RWPE2 (cell line): ENCODE measurements at regions not wholly inside any gene's neighbourhood (a gene's known extent, or its start where the extent isn't known, plus 50 kb on each side); places are given as distances from the start of the nearest gene placed in this dataset.
A peak's percentile ranks its signal among the peaks of the same experiment; 100 is the strongest.

Source experiments
- ATAC-seq: fragments of 200-7000 bp; cut with Tn5 transposase; 3 replicates; pipeline ENCODE4 v1.9.1; 2021; ENCODE audit warnings: low read depth
- DNase-seq: peaks from one replicate; pipeline ENCODE4 v3.0.0-alpha.2; 2020; ENCODE audit warnings: low spot score
- H3K27ac ChIP-seq: fragments of 450-650 bp; 2 replicates; pipeline ENCODE4 v1.5.1; 2017; ENCODE audit warnings: mild to moderate bottlenecking; ENCODE audit not compliant: poor library complexity, severe bottlenecking
- H3K27me3 ChIP-seq: fragments of 250-450 bp; sonication (Bioruptor Pico); 2 replicates; pipeline ENCODE4 v1.5.1; 2021; ENCODE audit warnings: mild to moderate bottlenecking, moderate library complexity; ENCODE audit not compliant: insufficient read depth, poor library complexity, severe bottlenecking
- H3K36me3 ChIP-seq: fragments of 250-450 bp; sonication (Bioruptor Pico); 2 replicates; pipeline ENCODE4 v1.5.1; 2020; ENCODE audit warnings: low read depth, mild to moderate bottlenecking, moderate library complexity
- H3K4me1 ChIP-seq: fragments of 250-450 bp; sonication (Bioruptor Pico); 2 replicates; pipeline ENCODE4 v1.5.1; 2021; ENCODE audit warnings: mild to moderate bottlenecking, moderate library complexity; ENCODE audit not compliant: insufficient read depth, poor library complexity, severe bottlenecking
- H3K4me3 ChIP-seq: fragments of 250-450 bp; sonication (Bioruptor Pico); 2 replicates; pipeline ENCODE4 v1.5.1; 2021; ENCODE audit warnings: mild to moderate bottlenecking, moderate library complexity; ENCODE audit not compliant: severe bottlenecking
- H3K9me3 ChIP-seq: fragments of 250-450 bp; sonication (Bioruptor Pico); 2 replicates; pipeline ENCODE4 v1.5.1; 2021; ENCODE audit warnings: mild to moderate bottlenecking, moderate library complexity; ENCODE audit not compliant: severe bottlenecking
- TF ChIP-seq, protein P1 (sequence below): fragments of 450-650 bp; IDR thresholded peaks from one replicate; pipeline ENCODE4 v1.5.1; 2017; ENCODE audit warnings: mild to moderate bottlenecking, moderate library complexity; ENCODE audit not compliant: poor library complexity, severe bottlenecking

DNA sequence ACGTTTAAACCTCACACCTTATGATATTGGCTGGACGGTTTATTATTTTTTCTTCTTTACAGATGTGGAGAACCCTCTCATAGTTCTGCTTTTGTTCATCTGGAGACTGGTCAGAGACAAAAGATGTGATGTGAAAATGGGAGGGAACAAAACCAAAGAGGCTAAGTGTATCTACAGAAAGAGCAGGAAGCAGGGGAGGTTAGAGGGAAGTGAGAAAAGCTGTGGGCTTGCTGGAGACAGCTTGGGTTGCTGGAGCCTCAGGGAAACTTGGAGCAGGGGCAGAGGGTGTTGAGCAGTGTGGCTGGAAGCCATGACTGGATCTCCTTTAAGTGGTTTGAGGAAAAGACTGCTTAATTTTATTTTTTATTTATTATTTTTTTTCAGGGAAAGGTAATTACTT is 79.0 kb upstream of the SNX19 start:
- H3K4me1 ChIP-seq = peaks cover 15% of the 10 kb centered on the region
- no peaks in the 10 kb centered on the region for H3K9me3 ChIP-seq
- no peaks in the 10 kb centered on the region for H3K36me3 ChIP-seq
- ATAC-seq (no peak), DNase-seq (no peak)
- H3K4me3 ChIP-seq = no peak overlapping the region
- TF ChIP-seq, protein P1, sequence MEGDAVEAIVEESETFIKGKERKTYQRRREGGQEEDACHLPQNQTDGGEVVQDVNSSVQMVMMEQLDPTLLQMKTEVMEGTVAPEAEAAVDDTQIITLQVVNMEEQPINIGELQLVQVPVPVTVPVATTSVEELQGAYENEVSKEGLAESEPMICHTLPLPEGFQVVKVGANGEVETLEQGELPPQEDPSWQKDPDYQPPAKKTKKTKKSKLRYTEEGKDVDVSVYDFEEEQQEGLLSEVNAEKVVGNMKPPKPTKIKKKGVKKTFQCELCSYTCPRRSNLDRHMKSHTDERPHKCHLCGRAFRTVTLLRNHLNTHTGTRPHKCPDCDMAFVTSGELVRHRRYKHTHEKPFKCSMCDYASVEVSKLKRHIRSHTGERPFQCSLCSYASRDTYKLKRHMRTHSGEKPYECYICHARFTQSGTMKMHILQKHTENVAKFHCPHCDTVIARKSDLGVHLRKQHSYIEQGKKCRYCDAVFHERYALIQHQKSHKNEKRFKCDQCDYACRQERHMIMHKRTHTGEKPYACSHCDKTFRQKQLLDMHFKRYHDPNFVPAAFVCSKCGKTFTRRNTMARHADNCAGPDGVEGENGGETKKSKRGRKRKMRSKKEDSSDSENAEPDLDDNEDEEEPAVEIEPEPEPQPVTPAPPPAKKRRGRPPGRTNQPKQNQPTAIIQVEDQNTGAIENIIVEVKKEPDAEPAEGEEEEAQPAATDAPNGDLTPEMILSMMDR = no peak
- H3K27ac ChIP-seq = no peak overlapping the region
- no peaks in the 10 kb centered on the region for H3K27me3 ChIP-seq

DNA sequence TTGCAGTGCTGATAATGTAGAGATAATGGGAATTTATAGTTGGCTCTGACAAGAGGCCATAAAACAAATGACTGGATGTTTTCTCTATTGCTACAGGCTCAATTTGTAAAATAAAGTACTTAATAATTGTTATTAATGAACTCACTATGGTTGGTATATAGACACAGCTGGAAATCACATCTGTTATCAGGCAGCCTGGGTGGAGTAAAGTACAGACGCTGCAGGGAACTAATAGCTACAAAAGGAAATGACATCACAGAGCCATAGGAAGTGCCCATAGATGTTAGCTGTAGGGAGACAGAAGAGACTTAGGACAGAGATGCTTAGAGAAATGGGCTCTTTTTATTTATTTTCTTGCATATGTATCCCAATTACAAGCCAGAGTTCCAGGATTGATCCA is 81.0 kb upstream of the SNX19 start:
- Histone ChIP-seq H3K36me3 (no peaks in the 10 kb centered on the region), H3K9me3 (peaks cover 3% of the 10 kb centered on the region), H3K27ac (no peak overlapping the region), H3K4me1 (peaks cover 34% of the 10 kb centered on the region), H3K4me3 (no peak overlapping the region), H3K27me3 (no peaks in the 10 kb centered on the region)
- DNase-seq (no peak), ATAC-seq (no peak)
- TF ChIP-seq, protein P1 = no peak

DNA sequence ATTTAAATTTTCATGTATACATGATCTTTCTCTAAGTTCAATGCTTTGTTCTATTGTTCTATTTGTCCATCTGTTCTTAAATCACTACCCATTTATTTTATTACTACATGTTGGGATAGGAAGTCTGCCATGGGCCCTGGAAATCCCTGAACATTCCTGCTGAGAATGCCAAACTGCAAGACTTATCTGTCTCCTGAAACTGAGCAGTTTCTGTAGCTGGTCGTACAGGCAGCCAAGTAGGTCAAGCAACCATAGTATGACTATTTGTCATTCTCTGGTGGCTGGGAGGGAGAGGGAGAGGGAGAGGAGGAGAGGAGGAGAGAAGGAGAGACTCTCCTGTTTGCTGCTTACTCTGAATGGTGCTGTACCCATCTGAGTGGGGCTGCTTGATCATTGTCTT is 82.8 kb upstream of the SNX19 start:
- H3K27ac ChIP-seq = peak overlapping the region; percentile 87
- H3K4me1 ChIP-seq = peaks cover 43% of the 10 kb centered on the region
- H3K27me3 ChIP-seq = no peaks in the 10 kb centered on the region
- TF ChIP-seq, protein P1 = no peak
- no peak overlapping the region for H3K4me3 ChIP-seq
- ATAC-seq = no peak
- DNase-seq = no peak
- H3K36me3 ChIP-seq = no peaks in the 10 kb centered on the region
- H3K9me3 ChIP-seq = peaks cover 3% of the 10 kb centered on the region

DNA sequence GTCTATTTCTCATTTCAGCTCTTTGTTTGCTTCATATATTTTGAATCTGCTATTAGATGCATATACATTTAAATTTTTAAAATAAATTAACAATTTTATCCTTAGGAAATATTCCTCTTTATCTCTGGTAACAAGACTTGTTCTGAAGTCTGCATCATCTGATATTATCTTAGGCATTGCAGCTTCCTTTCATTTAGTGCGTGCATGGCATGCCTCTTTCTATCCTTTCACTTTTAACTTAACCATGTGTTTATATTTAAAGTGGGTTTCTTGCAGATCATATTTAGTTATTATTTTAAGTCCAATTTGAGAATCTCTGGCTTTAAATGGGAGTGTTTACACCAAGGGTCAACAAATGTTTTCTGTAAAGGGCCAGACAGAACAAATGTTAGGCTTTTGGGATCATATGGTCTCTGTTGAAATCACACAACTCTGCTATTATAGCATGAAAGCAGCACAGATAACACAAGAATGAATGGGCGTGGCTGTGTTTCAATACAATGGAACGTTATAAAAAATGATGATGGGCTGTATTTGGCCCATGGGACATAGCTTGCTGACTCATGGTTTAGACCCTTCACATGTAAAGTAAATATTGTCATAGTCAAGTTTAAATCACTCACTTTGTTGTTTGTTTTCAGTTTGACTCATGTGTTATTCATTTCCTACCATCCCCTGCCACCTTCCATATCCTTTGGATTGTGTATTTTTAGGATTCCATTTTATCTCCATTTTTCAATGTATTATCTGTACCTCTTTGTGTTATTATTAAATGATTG is 83.9 kb upstream of the SNX19 start:
- Histone ChIP-seq H3K4me1 (peaks cover 43% of the 10 kb centered on the region), H3K4me3 (no peak overlapping the region), H3K27me3 (no peaks in the 10 kb centered on the region), H3K36me3 (no peaks in the 10 kb centered on the region), H3K27ac (peak overlapping the region; percentile 87), H3K9me3 (peaks cover 3% of the 10 kb centered on the region)
- DNase-seq (no peak), ATAC-seq (peak; percentile 87)
- TF ChIP-seq, protein P1 = no peak

DNA sequence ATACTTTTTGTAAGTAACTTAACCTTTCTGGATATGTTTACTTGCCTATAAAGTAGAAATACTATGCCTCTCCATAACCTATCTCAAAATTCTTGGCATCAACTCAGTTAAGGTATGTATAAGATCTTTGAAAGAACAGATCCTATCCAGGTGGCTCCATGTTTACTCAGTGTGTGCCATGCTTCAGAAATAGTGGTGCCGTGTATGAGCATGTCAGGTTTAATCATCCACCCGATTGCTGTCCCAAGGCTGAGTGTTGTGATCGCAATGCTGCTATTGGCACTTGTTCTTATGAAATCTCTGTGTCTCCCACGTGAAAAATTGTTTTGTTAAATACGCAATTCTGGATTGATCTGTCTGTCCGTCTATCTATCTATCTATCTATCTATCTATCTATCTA is 85.9 kb upstream of the SNX19 start:
- DNase-seq (peak; percentile 59), ATAC-seq (peak; percentile 89)
- Histone ChIP-seq H3K27me3 (no peaks in the 10 kb centered on the region), H3K9me3 (peaks cover 3% of the 10 kb centered on the region), H3K27ac (peak overlapping the region; percentile 87), H3K4me3 (no peak overlapping the region), H3K36me3 (no peaks in the 10 kb centered on the region), H3K4me1 (peaks cover 43% of the 10 kb centered on the region)
- TF ChIP-seq, protein P1 = no peak
